Activated T-helper 2 cell treated with anti-CD3 and anti-CD28 coated beads, Interferon-gamma antibody, Interleukin-2, Interleukin-4, amounts not matched to agents 10 μg/mL and 5 μg/mL and 100 μg/mL, durations not matched to agents 14 hours and 24 hours and 36 hours (primary cell): ENCODE measurements at regions not wholly inside any gene's neighbourhood (a gene's known extent, or its start where the extent isn't known, plus 50 kb on each side); places are given as distances from the start of the nearest gene placed in this dataset.
"Not testable (repeated sequence)": the region's sequence is repeated elsewhere in the genome, so short reads cannot be mapped to it uniquely, and the experiment has no call there.

Experiments
- DNase-seq: peaks from one replicate; pipeline ENCODE4 v3.0.0; 2021; ENCODE audit warnings: low spot score
- H3K27ac Mint-ChIP-seq: one replicate; pipeline ENCODE4 v1.8.0; 2021; ENCODE audit warnings: mixed read lengths
- H3K27me3 Mint-ChIP-seq: one replicate; pipeline ENCODE4 v1.8.0; 2021; ENCODE audit warnings: low read depth, mixed read lengths
- H3K36me3 Mint-ChIP-seq: one replicate; pipeline ENCODE4 v1.8.0; 2021; ENCODE audit warnings: low read depth, mixed read lengths
- H3K4me1 Mint-ChIP-seq: one replicate; pipeline ENCODE4 v1.8.0; 2021; ENCODE audit warnings: low read depth, mixed read lengths
- H3K4me3 Mint-ChIP-seq: one replicate; pipeline ENCODE4 v1.8.0; 2021; ENCODE audit warnings: low read depth, mild to moderate bottlenecking, moderate library complexity, mixed read lengths
- H3K9me3 Mint-ChIP-seq: one replicate; pipeline ENCODE4 v1.8.0; 2021; ENCODE audit warnings: mixed read lengths
- intact Hi-C: fragments of 100-400 bp; cut with micrococcal nuclease; formaldehyde crosslinking; loops from one replicate; pipeline ENCODE4 v1.15.1; 2023

GRCh38 chr12:131340616-131341210, 370.2 kb upstream of the SFSWAP start:
- H3K9me3 Mint-ChIP-seq, result no peaks in the 10 kb centered on the region
- intact Hi-C loops, result no loop called here
- H3K4me1 Mint-ChIP-seq, result no peaks in the 10 kb centered on the region
- H3K27ac Mint-ChIP-seq, result no peak overlapping the region
- no peak for DNase-seq
- no peaks in the 10 kb centered on the region for H3K36me3 Mint-ChIP-seq
- H3K4me3 Mint-ChIP-seq, result no peak overlapping the region
- no peaks in the 10 kb centered on the region for H3K27me3 Mint-ChIP-seq

- H3K4me1 Mint-ChIP-seq, H3K9me3 Mint-ChIP-seq, intact Hi-C loops, H3K36me3 Mint-ChIP-seq, H3K4me3 Mint-ChIP-seq, DNase-seq, H3K27ac Mint-ChIP-seq, H3K27me3 Mint-ChIP-seq: not testable (repeated sequence)
Measured at GRCh38 chr12:131341608-131342007, 369.3 kb upstream of the SFSWAP start.

GRCh38 chr12:131343436-131343835, 367.5 kb upstream of the SFSWAP start:
- H3K36me3 Mint-ChIP-seq, DNase-seq, H3K27me3 Mint-ChIP-seq, H3K4me1 Mint-ChIP-seq, H3K9me3 Mint-ChIP-seq, intact Hi-C loops, H3K4me3 Mint-ChIP-seq, H3K27ac Mint-ChIP-seq: not testable (repeated sequence)

- H3K27ac Mint-ChIP-seq, H3K36me3 Mint-ChIP-seq, H3K27me3 Mint-ChIP-seq, intact Hi-C loops, H3K9me3 Mint-ChIP-seq, H3K4me3 Mint-ChIP-seq, DNase-seq, H3K4me1 Mint-ChIP-seq: not testable (repeated sequence)
Measured at GRCh38 chr12:131344715-131345520, 366.0 kb upstream of the SFSWAP start.

GRCh38 chr12:131345521-131346436, 365.1 kb upstream of the SFSWAP start:
- Mint-ChIP-seq H3K4me1 (no peaks in the 10 kb centered on the region), H3K9me3 (no peaks in the 10 kb centered on the region), H3K4me3 (no peak overlapping the region), H3K27me3 (no peaks in the 10 kb centered on the region), H3K36me3 (no peaks in the 10 kb centered on the region), H3K27ac (no peak overlapping the region)
- intact Hi-C loops, result no loop called here
- DNase-seq, result no peak

GRCh38 chr12:131346555-131347344, 364.1 kb upstream of the SFSWAP start:
- H3K4me3 Mint-ChIP-seq, result no peak overlapping the region
- no peaks in the 10 kb centered on the region for H3K27me3 Mint-ChIP-seq
- intact Hi-C loops, result no loop called here

GRCh38 chr12:131347345-131347714, 363.6 kb upstream of the SFSWAP start:
- Mint-ChIP-seq H3K9me3 (no peaks in the 10 kb centered on the region), H3K27ac (no peak overlapping the region), H3K4me1 (no peaks in the 10 kb centered on the region), H3K27me3 (no peaks in the 10 kb centered on the region), H3K4me3 (no peak overlapping the region), H3K36me3 (no peaks in the 10 kb centered on the region)
- intact Hi-C loops, result no loop called here
- no peak for DNase-seq

More at GRCh38 chr12:131346555-131347344, 364.1 kb upstream of the SFSWAP start:
- Mint-ChIP-seq H3K9me3 (no peaks in the 10 kb centered on the region), H3K36me3 (no peaks in the 10 kb centered on the region), H3K27ac (no peak overlapping the region), H3K4me1 (no peaks in the 10 kb centered on the region)
- DNase-seq, result no peak

- intact Hi-C loops, result no loop called here
- H3K27me3 Mint-ChIP-seq, result no peaks in the 10 kb centered on the region
- H3K4me3 Mint-ChIP-seq, result no peak overlapping the region
- no peaks in the 10 kb centered on the region for H3K9me3 Mint-ChIP-seq
- DNase-seq, result no peak
- no peak overlapping the region for H3K27ac Mint-ChIP-seq
- H3K36me3 Mint-ChIP-seq, result no peaks in the 10 kb centered on the region
- no peaks in the 10 kb centered on the region for H3K4me1 Mint-ChIP-seq
Measured at GRCh38 chr12:131347732-131348131, 363.2 kb upstream of the SFSWAP start.

GRCh38 chr12:131348231-131348630, 362.7 kb upstream of the SFSWAP start:
- H3K9me3 Mint-ChIP-seq, result no peaks in the 10 kb centered on the region
- no peaks in the 10 kb centered on the region for H3K4me1 Mint-ChIP-seq
- intact Hi-C loops, result no loop called here
- no peak for DNase-seq
- no peak overlapping the region for H3K27ac Mint-ChIP-seq
- H3K27me3 Mint-ChIP-seq, result no peaks in the 10 kb centered on the region
- H3K4me3 Mint-ChIP-seq, result no peak overlapping the region
- no peaks in the 10 kb centered on the region for H3K36me3 Mint-ChIP-seq

- no peaks in the 10 kb centered on the region for H3K27me3 Mint-ChIP-seq
- H3K27ac Mint-ChIP-seq, result no peak overlapping the region
- H3K4me3 Mint-ChIP-seq, result no peak overlapping the region
- no peaks in the 10 kb centered on the region for H3K4me1 Mint-ChIP-seq
- no peaks in the 10 kb centered on the region for H3K36me3 Mint-ChIP-seq
- intact Hi-C loops, result no loop called here
- no peak for DNase-seq
- no peaks in the 10 kb centered on the region for H3K9me3 Mint-ChIP-seq
Measured at GRCh38 chr12:131348646-131349045, 362.2 kb upstream of the SFSWAP start.

GRCh38 chr12:131349397-131350127, 361.3 kb upstream of the SFSWAP start:
- intact Hi-C loops, result no loop called here
- no peaks in the 10 kb centered on the region for H3K36me3 Mint-ChIP-seq
- no peaks in the 10 kb centered on the region for H3K4me1 Mint-ChIP-seq
- H3K4me3 Mint-ChIP-seq, result no peak overlapping the region
- H3K27me3 Mint-ChIP-seq, result no peaks in the 10 kb centered on the region
- H3K9me3 Mint-ChIP-seq, result no peaks in the 10 kb centered on the region
- DNase-seq, result no peak
- no peak overlapping the region for H3K27ac Mint-ChIP-seq

- Mint-ChIP-seq H3K9me3 (no peaks in the 10 kb centered on the region), H3K27me3 (no peaks in the 10 kb centered on the region), H3K27ac (no peak overlapping the region), H3K4me3 (no peak overlapping the region), H3K4me1 (no peaks in the 10 kb centered on the region), H3K36me3 (no peaks in the 10 kb centered on the region)
- DNase-seq, result no peak
- intact Hi-C loops, result no loop called here
Measured at GRCh38 chr12:131350943-131351318, 360.0 kb upstream of the SFSWAP start.
